ENCODE measurements at regions not wholly inside any gene's neighbourhood (a gene's known extent, or its start where the extent isn't known, plus 50 kb on each side); places are given as distances from the start of the nearest gene placed in this dataset.

- DNase-seq = no peak
Observed at GRCh38 chr9:18360005-18360404, 113.9 kb upstream of the ADAMTSL1 start.

- DNase-seq = no peak
Observed at GRCh38 chr9:18361646-18362045, 112.3 kb upstream of the ADAMTSL1 start.

GRCh38 chr9:18362166-18362565 lies 111.8 kb upstream of the ADAMTSL1 start:
- no peak for DNase-seq

- no peak for DNase-seq
Observed at GRCh38 chr9:18362901-18363685, 110.9 kb upstream of the ADAMTSL1 start.

- DNase-seq = no peak
Observed at GRCh38 chr9:18365651-18366050, 108.3 kb upstream of the ADAMTSL1 start.

GRCh38 chr9:18366184-18366583 lies 107.8 kb upstream of the ADAMTSL1 start:
- no peak for DNase-seq

GRCh38 chr9:18368206-18368605 lies 105.7 kb upstream of the ADAMTSL1 start:
- DNase-seq = no peak

- DNase-seq = no peak
Observed at GRCh38 chr9:18371141-18371540, 102.8 kb upstream of the ADAMTSL1 start.

GRCh38 chr9:18371621-18372020 lies 102.3 kb upstream of the ADAMTSL1 start:
- DNase-seq = no peak

- DNase-seq = no peak
Observed at GRCh38 chr9:18379073-18379811, 94.7 kb upstream of the ADAMTSL1 start.

GRCh38 chr9:18382243-18382642 lies 91.7 kb upstream of the ADAMTSL1 start:
- DNase-seq = no peak

GRCh38 chr9:18384066-18384465 lies 89.9 kb upstream of the ADAMTSL1 start:
- no peak for DNase-seq

- DNase-seq = no peak
Observed at GRCh38 chr9:18385696-18386490, 88.1 kb upstream of the ADAMTSL1 start.

- DNase-seq = no peak
Observed at GRCh38 chr9:18390393-18390792, 83.6 kb upstream of the ADAMTSL1 start.

- no peak for DNase-seq
Observed at GRCh38 chr9:18393340-18394130, 80.4 kb upstream of the ADAMTSL1 start.

GRCh38 chr9:18394847-18395351 lies 79.1 kb upstream of the ADAMTSL1 start:
- no peak for DNase-seq

GRCh38 chr9:18396102-18396728 lies 77.7 kb upstream of the ADAMTSL1 start:
- DNase-seq = no peak

- DNase-seq = no peak
Observed at GRCh38 chr9:18397076-18397475, 76.9 kb upstream of the ADAMTSL1 start.

GRCh38 chr9:18398038-18398437 lies 75.9 kb upstream of the ADAMTSL1 start:
- no peak for DNase-seq

- DNase-seq = no peak
Observed at GRCh38 chr9:18404434-18405029, 69.4 kb upstream of the ADAMTSL1 start.

- DNase-seq = no peak
Observed at GRCh38 chr9:18405240-18405639, 68.7 kb upstream of the ADAMTSL1 start.

- no peak for DNase-seq
Observed at GRCh38 chr9:18410983-18411382, 63.0 kb upstream of the ADAMTSL1 start.
